ENCODE measurements at regions not wholly inside any gene's neighbourhood (a gene's known extent, or its start where the extent isn't known, plus 50 kb on each side); places are given as distances from the start of the nearest gene placed in this dataset.
"Not testable (repeated sequence)": the region's sequence is repeated elsewhere in the genome, so short reads cannot be mapped to it uniquely, and the experiment has no call there.

DNA sequence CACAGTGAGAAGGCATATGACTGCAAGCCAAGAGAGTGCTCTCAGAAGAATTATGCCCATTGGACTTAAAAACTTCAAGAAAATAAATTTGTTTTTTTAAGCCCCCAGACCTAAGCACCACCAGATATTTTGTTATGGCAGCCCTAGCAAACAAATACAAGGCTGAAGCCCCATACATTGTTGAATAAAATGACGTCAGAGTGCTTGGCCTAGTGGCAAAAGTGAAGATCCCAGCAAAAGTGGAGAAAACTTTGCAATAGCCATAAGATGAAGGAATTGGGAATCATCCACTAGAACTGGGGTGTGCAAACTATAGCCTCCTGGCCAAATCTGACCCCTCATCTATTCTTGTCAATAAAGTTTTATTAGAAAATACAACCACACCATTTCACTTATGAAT lies 517.5 kb downstream of the IRS1 start:
- peaks cover 3% of the 10 kb centered on the region; the same call in 1 of the 3 replicates for H3K9me3 Mint-ChIP-seq
- H3K27me3 Mint-ChIP-seq (ENCODE audit: insufficient read depth, low read depth, poor library complexity) = peaks cover 2% of the 10 kb centered on the region
- Histone ChIP-seq H3K4me3 (no peak overlapping the region), H3K9me2 (ENCODE audit: insufficient read depth) (peaks cover 11% of the 10 kb centered on the region), H3K4me2 (no peak overlapping the region), H3K27ac (ENCODE audit: low read depth) (no peak overlapping the region), H4K20me1 (replicated peaks; ENCODE audit: insufficient read depth) (no peaks in the 10 kb centered on the region), H3F3A (replicated peaks; ENCODE audit: low read depth) (no peaks in the 10 kb centered on the region), H3K79me2 (replicated peaks; ENCODE audit: insufficient read depth) (no peaks in the 10 kb centered on the region), H3K4me1 (ENCODE audit: insufficient read depth) (no peaks in the 10 kb centered on the region), H2AFZ (no peak overlapping the region), H3K36me3 (ENCODE audit: insufficient read depth) (no peaks in the 10 kb centered on the region), H3K27me3 (ENCODE audit: insufficient read depth) (no peaks in the 10 kb centered on the region)
- H3K36me3 Mint-ChIP-seq (ENCODE audit: low read depth) = peaks cover 9% of the 10 kb centered on the region; the same call in 1 of the 3 replicates
- H3K4me1 Mint-ChIP-seq = peaks cover 3% of the 10 kb centered on the region; the same call in 2 of the 3 replicates
- ATAC-seq (no peak), DNase-seq (ENCODE audit: low spot score) (no peak)
- H3K4me3 Mint-ChIP-seq = no peak overlapping the region
- no peak for TF ChIP-seq ZNF114 (CRISPR knock-in tag; IDR thresholded peaks at IDR 0.05)
- TF ChIP-seq, protein P1, sequence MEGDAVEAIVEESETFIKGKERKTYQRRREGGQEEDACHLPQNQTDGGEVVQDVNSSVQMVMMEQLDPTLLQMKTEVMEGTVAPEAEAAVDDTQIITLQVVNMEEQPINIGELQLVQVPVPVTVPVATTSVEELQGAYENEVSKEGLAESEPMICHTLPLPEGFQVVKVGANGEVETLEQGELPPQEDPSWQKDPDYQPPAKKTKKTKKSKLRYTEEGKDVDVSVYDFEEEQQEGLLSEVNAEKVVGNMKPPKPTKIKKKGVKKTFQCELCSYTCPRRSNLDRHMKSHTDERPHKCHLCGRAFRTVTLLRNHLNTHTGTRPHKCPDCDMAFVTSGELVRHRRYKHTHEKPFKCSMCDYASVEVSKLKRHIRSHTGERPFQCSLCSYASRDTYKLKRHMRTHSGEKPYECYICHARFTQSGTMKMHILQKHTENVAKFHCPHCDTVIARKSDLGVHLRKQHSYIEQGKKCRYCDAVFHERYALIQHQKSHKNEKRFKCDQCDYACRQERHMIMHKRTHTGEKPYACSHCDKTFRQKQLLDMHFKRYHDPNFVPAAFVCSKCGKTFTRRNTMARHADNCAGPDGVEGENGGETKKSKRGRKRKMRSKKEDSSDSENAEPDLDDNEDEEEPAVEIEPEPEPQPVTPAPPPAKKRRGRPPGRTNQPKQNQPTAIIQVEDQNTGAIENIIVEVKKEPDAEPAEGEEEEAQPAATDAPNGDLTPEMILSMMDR (conservative IDR thresholded peaks at IDR 0.05; ENCODE audit: low read depth in 2 of 2) = no peak
- TF ChIP-seq, protein P2, sequence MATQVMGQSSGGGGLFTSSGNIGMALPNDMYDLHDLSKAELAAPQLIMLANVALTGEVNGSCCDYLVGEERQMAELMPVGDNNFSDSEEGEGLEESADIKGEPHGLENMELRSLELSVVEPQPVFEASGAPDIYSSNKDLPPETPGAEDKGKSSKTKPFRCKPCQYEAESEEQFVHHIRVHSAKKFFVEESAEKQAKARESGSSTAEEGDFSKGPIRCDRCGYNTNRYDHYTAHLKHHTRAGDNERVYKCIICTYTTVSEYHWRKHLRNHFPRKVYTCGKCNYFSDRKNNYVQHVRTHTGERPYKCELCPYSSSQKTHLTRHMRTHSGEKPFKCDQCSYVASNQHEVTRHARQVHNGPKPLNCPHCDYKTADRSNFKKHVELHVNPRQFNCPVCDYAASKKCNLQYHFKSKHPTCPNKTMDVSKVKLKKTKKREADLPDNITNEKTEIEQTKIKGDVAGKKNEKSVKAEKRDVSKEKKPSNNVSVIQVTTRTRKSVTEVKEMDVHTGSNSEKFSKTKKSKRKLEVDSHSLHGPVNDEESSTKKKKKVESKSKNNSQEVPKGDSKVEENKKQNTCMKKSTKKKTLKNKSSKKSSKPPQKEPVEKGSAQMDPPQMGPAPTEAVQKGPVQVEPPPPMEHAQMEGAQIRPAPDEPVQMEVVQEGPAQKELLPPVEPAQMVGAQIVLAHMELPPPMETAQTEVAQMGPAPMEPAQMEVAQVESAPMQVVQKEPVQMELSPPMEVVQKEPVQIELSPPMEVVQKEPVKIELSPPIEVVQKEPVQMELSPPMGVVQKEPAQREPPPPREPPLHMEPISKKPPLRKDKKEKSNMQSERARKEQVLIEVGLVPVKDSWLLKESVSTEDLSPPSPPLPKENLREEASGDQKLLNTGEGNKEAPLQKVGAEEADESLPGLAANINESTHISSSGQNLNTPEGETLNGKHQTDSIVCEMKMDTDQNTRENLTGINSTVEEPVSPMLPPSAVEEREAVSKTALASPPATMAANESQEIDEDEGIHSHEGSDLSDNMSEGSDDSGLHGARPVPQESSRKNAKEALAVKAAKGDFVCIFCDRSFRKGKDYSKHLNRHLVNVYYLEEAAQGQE (IDR thresholded peaks at IDR 0.05; ENCODE audit: unreplicated experiment) = no peak
- TF ChIP-seq CREB1 (CRISPR knock-in tag; IDR thresholded peaks at IDR 0.05; ENCODE audit: low read depth) = no peak
- TF ChIP-seq POLR2AphosphoS5 (IDR thresholded peaks at IDR 0.05; ENCODE audit: low read depth) = no peak
- TF ChIP-seq ZNF331 (CRISPR knock-in tag; IDR thresholded peaks at IDR 0.05; ENCODE audit: low read depth) = no peak
- TF ChIP-seq, protein P3, sequence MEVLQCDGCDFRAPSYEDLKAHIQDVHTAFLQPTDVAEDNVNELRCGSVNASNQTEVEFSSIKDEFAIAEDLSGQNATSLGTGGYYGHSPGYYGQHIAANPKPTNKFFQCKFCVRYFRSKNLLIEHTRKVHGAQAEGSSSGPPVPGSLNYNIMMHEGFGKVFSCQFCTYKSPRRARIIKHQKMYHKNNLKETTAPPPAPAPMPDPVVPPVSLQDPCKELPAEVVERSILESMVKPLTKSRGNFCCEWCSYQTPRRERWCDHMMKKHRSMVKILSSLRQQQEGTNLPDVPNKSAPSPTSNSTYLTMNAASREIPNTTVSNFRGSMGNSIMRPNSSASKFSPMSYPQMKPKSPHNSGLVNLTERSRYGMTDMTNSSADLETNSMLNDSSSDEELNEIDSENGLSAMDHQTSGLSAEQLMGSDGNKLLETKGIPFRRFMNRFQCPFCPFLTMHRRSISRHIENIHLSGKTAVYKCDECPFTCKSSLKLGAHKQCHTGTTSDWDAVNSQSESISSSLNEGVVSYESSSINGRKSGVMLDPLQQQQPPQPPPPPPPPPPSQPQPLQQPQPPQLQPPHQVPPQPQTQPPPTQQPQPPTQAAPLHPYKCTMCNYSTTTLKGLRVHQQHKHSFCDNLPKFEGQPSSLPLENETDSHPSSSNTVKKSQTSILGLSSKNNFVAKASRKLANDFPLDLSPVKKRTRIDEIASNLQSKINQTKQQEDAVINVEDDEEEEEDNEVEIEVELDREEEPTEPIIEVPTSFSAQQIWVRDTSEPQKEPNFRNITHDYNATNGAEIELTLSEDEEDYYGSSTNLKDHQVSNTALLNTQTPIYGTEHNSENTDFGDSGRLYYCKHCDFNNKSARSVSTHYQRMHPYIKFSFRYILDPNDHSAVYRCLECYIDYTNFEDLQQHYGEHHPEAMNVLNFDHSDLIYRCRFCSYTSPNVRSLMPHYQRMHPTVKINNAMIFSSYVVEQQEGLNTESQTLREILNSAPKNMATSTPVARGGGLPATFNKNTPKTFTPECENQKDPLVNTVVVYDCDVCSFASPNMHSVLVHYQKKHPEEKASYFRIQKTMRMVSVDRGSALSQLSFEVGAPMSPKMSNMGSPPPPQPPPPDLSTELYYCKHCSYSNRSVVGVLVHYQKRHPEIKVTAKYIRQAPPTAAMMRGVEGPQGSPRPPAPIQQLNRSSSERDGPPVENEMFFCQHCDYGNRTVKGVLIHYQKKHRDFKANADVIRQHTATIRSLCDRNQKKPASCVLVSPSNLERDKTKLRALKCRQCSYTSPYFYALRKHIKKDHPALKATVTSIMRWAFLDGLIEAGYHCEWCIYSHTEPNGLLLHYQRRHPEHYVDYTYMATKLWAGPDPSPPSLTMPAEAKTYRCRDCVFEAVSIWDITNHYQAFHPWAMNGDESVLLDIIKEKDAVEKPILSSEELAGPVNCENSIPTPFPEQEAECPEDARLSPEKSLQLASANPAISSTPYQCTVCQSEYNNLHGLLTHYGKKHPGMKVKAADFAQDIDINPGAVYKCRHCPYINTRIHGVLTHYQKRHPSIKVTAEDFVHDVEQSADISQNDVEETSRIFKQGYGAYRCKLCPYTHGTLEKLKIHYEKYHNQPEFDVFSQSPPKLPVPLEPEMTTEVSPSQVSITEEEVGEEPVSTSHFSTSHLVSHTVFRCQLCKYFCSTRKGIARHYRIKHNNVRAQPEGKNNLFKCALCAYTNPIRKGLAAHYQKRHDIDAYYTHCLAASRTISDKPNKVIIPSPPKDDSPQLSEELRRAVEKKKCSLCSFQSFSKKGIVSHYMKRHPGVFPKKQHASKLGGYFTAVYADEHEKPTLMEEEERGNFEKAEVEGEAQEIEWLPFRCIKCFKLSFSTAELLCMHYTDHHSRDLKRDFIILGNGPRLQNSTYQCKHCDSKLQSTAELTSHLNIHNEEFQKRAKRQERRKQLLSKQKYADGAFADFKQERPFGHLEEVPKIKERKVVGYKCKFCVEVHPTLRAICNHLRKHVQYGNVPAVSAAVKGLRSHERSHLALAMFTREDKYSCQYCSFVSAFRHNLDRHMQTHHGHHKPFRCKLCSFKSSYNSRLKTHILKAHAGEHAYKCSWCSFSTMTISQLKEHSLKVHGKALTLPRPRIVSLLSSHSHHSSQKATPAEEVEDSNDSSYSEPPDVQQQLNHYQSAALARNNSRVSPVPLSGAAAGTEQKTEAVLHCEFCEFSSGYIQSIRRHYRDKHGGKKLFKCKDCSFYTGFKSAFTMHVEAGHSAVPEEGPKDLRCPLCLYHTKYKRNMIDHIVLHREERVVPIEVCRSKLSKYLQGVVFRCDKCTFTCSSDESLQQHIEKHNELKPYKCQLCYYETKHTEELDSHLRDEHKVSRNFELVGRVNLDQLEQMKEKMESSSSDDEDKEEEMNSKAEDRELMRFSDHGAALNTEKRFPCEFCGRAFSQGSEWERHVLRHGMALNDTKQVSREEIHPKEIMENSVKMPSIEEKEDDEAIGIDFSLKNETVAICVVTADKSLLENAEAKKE (CRISPR knock-in tag; IDR thresholded peaks at IDR 0.05) = no peak
- no peak for TF ChIP-seq EZH2 (IDR thresholded peaks at IDR 0.05; ENCODE audit: low read depth, unreplicated experiment)
- no peak for TF ChIP-seq EZH2phosphoT487 (IDR thresholded peaks at IDR 0.05; ENCODE audit: unreplicated experiment)
- no peak overlapping the region for H3K27ac Mint-ChIP-seq

DNA sequence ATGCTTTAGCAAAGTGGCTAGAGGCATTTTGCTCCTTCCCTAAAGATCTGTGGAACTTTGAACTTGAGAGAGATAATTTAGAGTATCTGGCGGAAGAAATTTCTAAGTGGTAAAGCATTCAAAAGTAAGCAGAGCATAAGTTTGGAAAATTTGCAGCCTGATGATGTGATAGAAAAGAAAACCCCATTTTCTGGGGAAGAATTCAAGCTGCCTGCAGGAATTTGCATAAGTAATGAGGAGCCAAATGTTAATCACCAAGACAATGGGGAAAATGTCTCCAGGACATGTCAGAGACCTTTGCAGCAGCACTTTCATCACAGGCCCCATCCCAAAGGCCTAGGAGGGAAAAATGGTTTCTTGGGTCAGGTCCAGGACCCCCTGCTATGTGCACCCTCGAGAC lies 519.5 kb downstream of the IRS1 start:
- H2AFZ ChIP-seq = peak overlapping the region; percentile 18; the same call in 1 of the 2 replicates
- not testable (repeated sequence) for H3K4me1 Mint-ChIP-seq; ATAC-seq; H3K4me3 ChIP-seq; H3K4me1 ChIP-seq (ENCODE audit: insufficient read depth); DNase-seq (ENCODE audit: low spot score); H4K20me1 ChIP-seq (replicated peaks; ENCODE audit: insufficient read depth); H3F3A ChIP-seq (replicated peaks; ENCODE audit: low read depth); H3K27ac ChIP-seq (ENCODE audit: low read depth); H3K36me3 ChIP-seq (ENCODE audit: insufficient read depth); H3K9me3 Mint-ChIP-seq; H3K27me3 ChIP-seq (ENCODE audit: insufficient read depth); H3K4me2 ChIP-seq; H3K79me2 ChIP-seq (replicated peaks; ENCODE audit: insufficient read depth); H3K36me3 Mint-ChIP-seq (ENCODE audit: low read depth); H3K27me3 Mint-ChIP-seq (ENCODE audit: insufficient read depth, low read depth, poor library complexity); H3K9me2 ChIP-seq (ENCODE audit: insufficient read depth); H3K4me3 Mint-ChIP-seq; H3K27ac Mint-ChIP-seq
